ENCODE measurements at regions not wholly inside any gene's neighbourhood (a gene's known extent, or its start where the extent isn't known, plus 50 kb on each side); places are given as distances from the start of the nearest gene placed in this dataset.

GRCh38 chr14:34055157-34055950 lies 104.5 kb upstream of the EGLN3 start:
- WGBS = 100% methylated on average over 1 of the region's 2 CpGs
- DNase-seq = no peak
- H3K23ac ChIP-seq (ENCODE audit: low read length in 2 of 2) = no peak overlapping the region
- no peak overlapping the region for H2BK15ac ChIP-seq (ENCODE audit: low read depth, poor library complexity, severe bottlenecking)
- no peak overlapping the region for H3K4me2 ChIP-seq (ENCODE audit: low read length, poor library complexity, severe bottlenecking)
- peak overlapping the region in 1 of 2 experiments; percentile 15 for H3K4ac ChIP-seq (ENCODE audit: low read depth in 1 of 2, low read length in 2 of 2)
- H3K27ac ChIP-seq (ENCODE audit: low read length, poor library complexity, severe bottlenecking) = no peak overlapping the region
- no peaks in the 10 kb centered on the region for H3K27me3 ChIP-seq (ENCODE audit: control insufficient read depth in 1 of 2, insufficient read depth in 1 of 2, low read length in 2 of 2)
- H4K8ac ChIP-seq (ENCODE audit: low read length) = no peak overlapping the region
- no peaks in the 10 kb centered on the region for H3K9me3 ChIP-seq (ENCODE audit: control insufficient read depth, low read length)
- H3K4me3 ChIP-seq (ENCODE audit: insufficient read depth in 1 of 2, low read depth in 1 of 2, low read length in 2 of 2) = no peak overlapping the region
- H3K79me1 ChIP-seq (replicated peaks; ENCODE audit: low read length, poor library complexity, severe bottlenecking) = no peaks in the 10 kb centered on the region
- no peak overlapping the region for H2BK120ac ChIP-seq (ENCODE audit: low read depth, low read length)
- H2AFZ ChIP-seq (ENCODE audit: low read depth, low read length) = no peak overlapping the region
- H3K36me3 ChIP-seq (ENCODE audit: control insufficient read depth in 1 of 2, insufficient read depth in 2 of 2, low read depth in 1 of 2, low read length in 2 of 2) = no peaks in the 10 kb centered on the region
- H3K9ac ChIP-seq (ENCODE audit: low read length) = no peak overlapping the region
- peaks cover 17% of the 10 kb centered on the region for H3K4me1 ChIP-seq (ENCODE audit: control insufficient read depth, insufficient read depth, low read depth, low read length)
- H2AK5ac ChIP-seq (ENCODE audit: low read length, severe bottlenecking) = peak overlapping the region; percentile 89
- no peak overlapping the region for H2BK12ac ChIP-seq (ENCODE audit: low read length in 2 of 2)
- no peak overlapping the region for H2BK5ac ChIP-seq (ENCODE audit: low read depth, low read length, poor library complexity, severe bottlenecking)
- no peak overlapping the region for H3K18ac ChIP-seq (ENCODE audit: low read depth in 1 of 2, low read length in 2 of 2)
- H4K91ac ChIP-seq (ENCODE audit: low read length) = no peak overlapping the region
- H3K14ac ChIP-seq (ENCODE audit: low read length in 2 of 2) = no peak overlapping the region

DNA sequence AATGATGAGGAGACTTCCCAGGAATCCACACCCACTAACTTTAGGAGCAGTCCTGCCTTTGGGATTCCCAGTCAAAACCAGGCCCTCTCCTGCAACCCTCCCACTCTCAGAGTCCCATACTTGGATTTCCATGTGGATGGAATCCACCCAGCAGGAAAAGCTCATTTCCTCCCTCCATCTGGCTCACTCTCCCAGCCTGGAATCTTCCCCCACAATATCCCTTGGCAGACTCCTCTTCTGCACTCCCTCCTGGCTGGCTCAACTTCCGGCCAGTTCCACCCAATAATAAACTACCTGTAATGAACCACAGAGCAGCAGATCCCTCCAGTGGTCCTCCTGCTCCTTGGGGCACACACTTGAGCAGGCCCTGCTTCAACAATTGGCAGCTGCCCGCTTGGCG lies 102.8 kb upstream of the EGLN3 start:
- Histone ChIP-seq H3K4me1 (ENCODE audit: control insufficient read depth, insufficient read depth, low read depth, low read length) (peaks cover 9% of the 10 kb centered on the region), H4K91ac (ENCODE audit: low read length) (no peak overlapping the region), H3K14ac (ENCODE audit: low read length in 2 of 2) (no peak overlapping the region), H2BK5ac (ENCODE audit: low read depth, low read length, poor library complexity, severe bottlenecking) (no peak overlapping the region), H3K18ac (ENCODE audit: low read depth in 1 of 2, low read length in 2 of 2) (peak overlapping the region in 1 of 2 experiments; percentile 1), H2BK15ac (ENCODE audit: low read depth, poor library complexity, severe bottlenecking) (peak overlapping the region; percentile 6), H3K9me3 (ENCODE audit: control insufficient read depth, low read length) (no peaks in the 10 kb centered on the region), H3K79me1 (replicated peaks; ENCODE audit: low read length, poor library complexity, severe bottlenecking) (no peaks in the 10 kb centered on the region), H2AFZ (ENCODE audit: low read depth, low read length) (no peak overlapping the region), H2BK12ac (ENCODE audit: low read length in 2 of 2) (peak overlapping the region in 1 of 2 experiments; percentile 31), H3K27me3 (ENCODE audit: control insufficient read depth in 1 of 2, insufficient read depth in 1 of 2, low read length in 2 of 2) (no peaks in the 10 kb centered on the region), H3K4ac (ENCODE audit: low read depth in 1 of 2, low read length in 2 of 2) (no peak overlapping the region), H3K9ac (ENCODE audit: low read length) (no peak overlapping the region), H3K4me3 (ENCODE audit: insufficient read depth in 1 of 2, low read depth in 1 of 2, low read length in 2 of 2) (no peak overlapping the region), H3K36me3 (ENCODE audit: control insufficient read depth in 1 of 2, insufficient read depth in 2 of 2, low read depth in 1 of 2, low read length in 2 of 2) (no peaks in the 10 kb centered on the region), H3K23ac (ENCODE audit: low read length in 2 of 2) (no peak overlapping the region), H3K4me2 (ENCODE audit: low read length, poor library complexity, severe bottlenecking) (no peak overlapping the region), H2BK120ac (ENCODE audit: low read depth, low read length) (no peak overlapping the region), H4K8ac (ENCODE audit: low read length) (no peak overlapping the region), H3K27ac (ENCODE audit: low read length, poor library complexity, severe bottlenecking) (no peak overlapping the region), H2AK5ac (ENCODE audit: low read length, severe bottlenecking) (no peak overlapping the region)
- 96% methylated on average over 3 of the region's 3 CpGs for WGBS
- DNase-seq = no peak

DNA sequence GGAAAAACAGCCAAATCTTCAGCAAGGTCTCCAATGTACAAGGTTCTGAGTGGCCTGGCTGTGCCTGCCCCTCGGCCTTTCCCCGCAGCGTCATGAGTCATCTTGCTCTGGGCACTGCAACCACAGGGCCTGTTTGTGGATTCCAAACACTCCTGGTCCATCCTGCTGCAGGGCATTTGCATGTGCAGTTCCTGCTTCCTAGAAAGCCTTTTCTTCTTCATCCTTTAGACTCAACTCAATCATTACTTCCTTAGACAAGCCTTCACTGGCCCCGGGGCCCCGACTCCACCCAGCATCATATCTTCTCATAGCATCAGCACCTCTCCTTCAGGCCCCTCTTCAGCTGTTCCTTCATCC lies 101.8 kb upstream of the EGLN3 start:
- H3K4ac ChIP-seq (ENCODE audit: low read depth in 1 of 2, low read length in 2 of 2) = peak overlapping the region in 1 of 2 experiments; percentile 49
- no peak overlapping the region for H3K23ac ChIP-seq (ENCODE audit: low read length in 2 of 2)
- peak; percentile 86 for DNase-seq
- H2BK15ac ChIP-seq (ENCODE audit: low read depth, poor library complexity, severe bottlenecking) = no peak overlapping the region
- 2% methylated on average over 3 of the region's 5 CpGs for WGBS
- no peak overlapping the region for H2AK5ac ChIP-seq (ENCODE audit: low read length, severe bottlenecking)
- no peak overlapping the region for H3K4me3 ChIP-seq (ENCODE audit: insufficient read depth in 1 of 2, low read depth in 1 of 2, low read length in 2 of 2)
- peak overlapping the region; percentile 43 for H3K27ac ChIP-seq (ENCODE audit: low read length, poor library complexity, severe bottlenecking)
- H2BK12ac ChIP-seq (ENCODE audit: low read length in 2 of 2) = no peak overlapping the region
- H3K18ac ChIP-seq (ENCODE audit: low read depth in 1 of 2, low read length in 2 of 2) = peak overlapping the region in 1 of 2 experiments; percentile 38
- H3K79me1 ChIP-seq (replicated peaks; ENCODE audit: low read length, poor library complexity, severe bottlenecking) = no peaks in the 10 kb centered on the region
- H2BK120ac ChIP-seq (ENCODE audit: low read depth, low read length) = no peak overlapping the region
- peaks cover 8% of the 10 kb centered on the region for H3K4me1 ChIP-seq (ENCODE audit: control insufficient read depth, insufficient read depth, low read depth, low read length)
- no peak overlapping the region for H3K4me2 ChIP-seq (ENCODE audit: low read length, poor library complexity, severe bottlenecking)
- H4K8ac ChIP-seq (ENCODE audit: low read length) = no peak overlapping the region
- H4K91ac ChIP-seq (ENCODE audit: low read length) = no peak overlapping the region
- no peak overlapping the region for H2AFZ ChIP-seq (ENCODE audit: low read depth, low read length)
- no peaks in the 10 kb centered on the region for H3K36me3 ChIP-seq (ENCODE audit: control insufficient read depth in 1 of 2, insufficient read depth in 2 of 2, low read depth in 1 of 2, low read length in 2 of 2)
- no peaks in the 10 kb centered on the region for H3K9me3 ChIP-seq (ENCODE audit: control insufficient read depth, low read length)
- no peaks in the 10 kb centered on the region for H3K27me3 ChIP-seq (ENCODE audit: control insufficient read depth in 1 of 2, insufficient read depth in 1 of 2, low read length in 2 of 2)
- H3K14ac ChIP-seq (ENCODE audit: low read length in 2 of 2) = no peak overlapping the region
- no peak overlapping the region for H2BK5ac ChIP-seq (ENCODE audit: low read depth, low read length, poor library complexity, severe bottlenecking)
- H3K9ac ChIP-seq (ENCODE audit: low read length) = no peak overlapping the region

DNA sequence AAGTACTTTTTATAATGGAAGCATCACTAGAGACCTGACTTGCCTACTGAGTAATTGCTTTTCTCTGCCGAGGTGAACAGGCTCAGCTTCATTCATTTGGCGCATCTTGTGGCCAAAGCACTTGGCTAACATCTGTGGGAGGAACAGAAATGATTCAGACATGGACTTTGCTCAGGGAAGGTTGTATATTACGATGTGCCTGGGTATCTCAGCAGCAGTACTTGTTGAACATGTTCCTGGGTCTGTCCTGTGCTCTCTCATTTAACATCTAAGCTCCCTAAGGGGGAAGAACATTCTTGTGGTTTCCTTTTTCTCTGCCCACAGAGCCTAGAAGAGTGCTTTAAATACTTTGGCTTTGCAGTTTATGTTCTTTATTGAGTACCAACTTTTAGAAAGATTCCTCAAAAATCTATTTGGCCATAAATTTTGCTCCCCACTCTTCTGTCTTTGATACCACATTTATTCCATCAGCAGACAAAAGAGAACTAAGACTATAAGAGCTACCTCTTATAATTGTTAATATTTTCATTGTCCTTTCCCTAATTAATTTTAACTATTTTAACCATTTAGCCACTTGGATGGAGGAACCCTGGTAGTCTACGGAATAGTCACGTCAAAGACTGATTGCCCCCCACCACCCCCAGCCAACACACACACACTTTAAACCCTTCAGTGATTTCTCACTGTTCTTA lies 101.2 kb upstream of the EGLN3 start:
- H2BK15ac ChIP-seq (ENCODE audit: low read depth, poor library complexity, severe bottlenecking) = no peak overlapping the region
- no peak overlapping the region for H3K4me2 ChIP-seq (ENCODE audit: low read length, poor library complexity, severe bottlenecking)
- DNase-seq = peak; percentile 75
- no peak overlapping the region for H2BK5ac ChIP-seq (ENCODE audit: low read depth, low read length, poor library complexity, severe bottlenecking)
- H3K79me1 ChIP-seq (replicated peaks; ENCODE audit: low read length, poor library complexity, severe bottlenecking) = no peaks in the 10 kb centered on the region
- H2AFZ ChIP-seq (ENCODE audit: low read depth, low read length) = no peak overlapping the region
- no peaks in the 10 kb centered on the region for H3K9me3 ChIP-seq (ENCODE audit: control insufficient read depth, low read length)
- H2BK120ac ChIP-seq (ENCODE audit: low read depth, low read length) = no peak overlapping the region
- H4K8ac ChIP-seq (ENCODE audit: low read length) = no peak overlapping the region
- no peak overlapping the region for H3K23ac ChIP-seq (ENCODE audit: low read length in 2 of 2)
- no peak overlapping the region for H2AK5ac ChIP-seq (ENCODE audit: low read length, severe bottlenecking)
- no peaks in the 10 kb centered on the region for H3K36me3 ChIP-seq (ENCODE audit: control insufficient read depth in 1 of 2, insufficient read depth in 2 of 2, low read depth in 1 of 2, low read length in 2 of 2)
- peak overlapping the region; percentile 43 for H3K27ac ChIP-seq (ENCODE audit: low read length, poor library complexity, severe bottlenecking)
- H2BK12ac ChIP-seq (ENCODE audit: low read length in 2 of 2) = no peak overlapping the region
- peaks cover 6% of the 10 kb centered on the region for H3K4me1 ChIP-seq (ENCODE audit: control insufficient read depth, insufficient read depth, low read depth, low read length)
- H3K4ac ChIP-seq (ENCODE audit: low read depth in 1 of 2, low read length in 2 of 2) = no peak overlapping the region
- no peak overlapping the region for H3K4me3 ChIP-seq (ENCODE audit: insufficient read depth in 1 of 2, low read depth in 1 of 2, low read length in 2 of 2)
- peak overlapping the region in 1 of 2 experiments; percentile 38 for H3K18ac ChIP-seq (ENCODE audit: low read depth in 1 of 2, low read length in 2 of 2)
- no peak overlapping the region for H3K9ac ChIP-seq (ENCODE audit: low read length)
- no peak overlapping the region for H4K91ac ChIP-seq (ENCODE audit: low read length)
- 34% methylated on average over 5 of the region's 5 CpGs for WGBS
- H3K14ac ChIP-seq (ENCODE audit: low read length in 2 of 2) = no peak overlapping the region
- H3K27me3 ChIP-seq (ENCODE audit: control insufficient read depth in 1 of 2, insufficient read depth in 1 of 2, low read length in 2 of 2) = peaks cover 0 to 2% of the 10 kb centered on the region in 2 experiments

Measured in mesenchymal stem cell (in vitro differentiated cells and primary cell).